ENCODE measurements at regions not wholly inside any gene's neighbourhood (a gene's known extent, or its start where the extent isn't known, plus 50 kb on each side); places are given as distances from the start of the nearest gene placed in this dataset.

DNA sequence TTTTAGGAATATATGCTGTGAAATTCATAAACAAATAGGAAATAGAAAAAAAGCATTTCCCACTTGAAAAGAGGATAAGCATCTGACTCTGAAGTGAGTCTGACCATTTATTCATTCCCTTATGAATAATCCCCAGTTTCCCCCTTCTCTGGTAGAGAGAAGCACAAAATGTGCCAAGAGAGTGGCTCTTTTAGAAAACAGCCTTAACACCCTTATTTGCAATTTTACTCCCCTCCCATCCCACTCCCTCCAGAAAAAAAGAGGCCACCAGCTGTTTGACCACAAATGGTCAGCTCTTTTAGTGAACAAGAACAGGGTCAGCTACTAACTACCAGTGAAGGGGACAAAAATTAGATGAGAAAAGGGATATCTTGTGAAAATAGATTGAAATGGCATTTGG, 184.5 kb upstream of the ADAMTS9 start:
- no peak for DNase-seq

DNA sequence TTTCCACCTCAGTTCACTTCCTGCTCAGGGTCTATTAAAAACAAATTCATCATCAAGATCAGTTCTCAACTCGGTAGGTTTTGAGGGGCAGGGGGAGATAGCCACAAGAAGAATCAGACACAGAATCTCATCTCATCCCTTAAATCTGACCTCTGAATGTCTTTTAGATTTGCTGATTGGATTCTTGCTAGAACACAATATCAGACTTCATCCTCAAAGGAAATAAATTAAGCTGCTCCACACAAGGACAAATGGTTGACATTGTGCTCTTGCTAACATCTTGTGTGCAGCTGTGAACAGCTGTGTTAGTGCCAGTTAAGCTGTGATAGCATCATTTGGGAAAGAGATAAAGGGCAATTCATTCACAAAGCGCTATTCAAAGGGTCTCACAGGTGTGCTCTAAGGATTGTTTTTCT, 184.0 kb upstream of the ADAMTS9 start:
- DNase-seq = no peak

DNA sequence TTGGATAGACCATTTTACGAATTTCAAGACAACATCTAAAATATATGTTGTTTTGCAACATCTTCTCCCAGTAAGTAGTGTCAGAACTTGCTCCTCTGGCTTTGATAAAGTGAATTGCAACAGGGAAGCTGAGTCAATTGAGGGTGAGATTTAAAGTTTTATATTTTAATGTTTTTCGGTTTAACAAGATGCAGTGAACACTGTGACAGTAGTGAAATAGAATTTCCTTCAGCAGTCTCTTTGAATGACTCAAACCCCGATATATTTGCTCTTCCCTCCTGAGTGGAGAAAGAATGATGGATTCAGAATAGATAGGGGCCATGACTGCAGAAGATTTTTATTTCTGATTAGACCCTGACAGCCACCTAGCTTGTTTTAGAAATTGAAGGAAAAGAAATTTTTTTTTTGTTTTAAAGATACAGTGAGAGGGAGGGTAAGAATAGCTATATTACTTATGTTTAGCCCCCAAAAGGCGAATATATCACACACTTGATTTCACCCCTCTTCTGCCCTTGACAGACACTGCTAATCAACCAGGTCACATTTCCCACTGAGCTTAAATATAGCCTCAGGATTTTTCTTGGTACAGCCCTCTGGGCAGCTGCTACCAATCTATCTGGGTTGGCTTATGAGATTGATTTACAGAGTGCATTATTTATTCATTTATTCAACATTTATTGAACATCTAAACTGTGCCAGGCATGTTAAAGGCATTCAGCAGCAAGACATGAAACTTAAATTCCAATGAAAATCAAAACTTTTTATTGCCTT, 183.3 kb upstream of the ADAMTS9 start:
- DNase-seq = peak; percentile 41

DNA sequence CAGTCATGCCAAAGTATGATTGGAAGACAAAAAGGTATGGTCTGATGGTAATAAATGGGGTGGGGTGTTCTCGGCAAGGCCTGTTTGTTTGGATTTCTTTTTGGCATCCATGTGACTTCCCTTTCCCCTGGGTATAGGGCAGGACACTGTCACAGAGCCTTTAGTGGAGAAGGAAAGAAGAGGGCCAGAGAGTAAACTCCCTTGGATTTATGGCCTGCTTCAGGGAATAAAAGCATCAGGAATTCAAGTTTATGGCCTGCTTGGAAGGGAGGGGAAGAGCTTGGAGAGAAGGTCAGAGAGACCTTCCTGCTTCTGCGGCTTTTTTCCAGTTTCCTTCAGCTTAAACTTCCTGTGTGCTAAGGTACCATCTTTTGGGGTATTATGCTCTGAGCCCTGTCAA, 179.4 kb upstream of the ADAMTS9 start:
- DNase-seq = no peak

DNA sequence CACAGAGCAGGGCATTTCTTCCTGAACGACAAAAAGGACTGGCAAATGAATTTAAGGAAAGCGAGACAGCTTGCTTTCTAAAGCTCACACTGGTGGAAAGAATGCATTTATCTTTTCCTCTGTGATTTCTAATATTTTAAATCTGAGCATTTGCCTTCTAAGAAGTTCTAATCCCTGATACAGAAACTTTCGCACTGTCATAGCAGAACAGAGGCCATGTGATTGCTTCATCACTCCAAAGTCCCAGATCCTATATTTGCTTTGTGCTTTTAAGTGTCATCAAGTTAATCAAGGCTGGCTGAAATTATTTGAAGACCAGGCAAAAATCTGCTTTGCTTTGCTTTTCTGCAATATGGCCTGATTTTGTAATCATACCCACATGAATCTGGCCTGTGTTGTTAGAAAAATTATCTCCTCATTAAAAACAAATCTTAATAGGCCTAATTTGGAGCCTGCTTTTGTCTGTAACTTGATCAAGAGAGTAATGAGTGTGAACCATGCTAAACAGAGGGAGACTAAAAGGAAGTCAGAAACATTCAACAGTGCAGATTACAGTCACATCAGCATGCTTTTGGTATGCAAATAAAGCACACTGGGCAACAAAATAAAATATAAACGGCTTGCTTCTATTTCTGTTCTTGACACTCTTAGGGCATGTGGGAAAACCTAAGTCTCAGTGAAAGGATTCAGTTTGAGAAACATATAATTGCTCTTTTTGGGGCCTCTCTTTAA, 178.2 kb upstream of the ADAMTS9 start:
- no peak for DNase-seq

DNA sequence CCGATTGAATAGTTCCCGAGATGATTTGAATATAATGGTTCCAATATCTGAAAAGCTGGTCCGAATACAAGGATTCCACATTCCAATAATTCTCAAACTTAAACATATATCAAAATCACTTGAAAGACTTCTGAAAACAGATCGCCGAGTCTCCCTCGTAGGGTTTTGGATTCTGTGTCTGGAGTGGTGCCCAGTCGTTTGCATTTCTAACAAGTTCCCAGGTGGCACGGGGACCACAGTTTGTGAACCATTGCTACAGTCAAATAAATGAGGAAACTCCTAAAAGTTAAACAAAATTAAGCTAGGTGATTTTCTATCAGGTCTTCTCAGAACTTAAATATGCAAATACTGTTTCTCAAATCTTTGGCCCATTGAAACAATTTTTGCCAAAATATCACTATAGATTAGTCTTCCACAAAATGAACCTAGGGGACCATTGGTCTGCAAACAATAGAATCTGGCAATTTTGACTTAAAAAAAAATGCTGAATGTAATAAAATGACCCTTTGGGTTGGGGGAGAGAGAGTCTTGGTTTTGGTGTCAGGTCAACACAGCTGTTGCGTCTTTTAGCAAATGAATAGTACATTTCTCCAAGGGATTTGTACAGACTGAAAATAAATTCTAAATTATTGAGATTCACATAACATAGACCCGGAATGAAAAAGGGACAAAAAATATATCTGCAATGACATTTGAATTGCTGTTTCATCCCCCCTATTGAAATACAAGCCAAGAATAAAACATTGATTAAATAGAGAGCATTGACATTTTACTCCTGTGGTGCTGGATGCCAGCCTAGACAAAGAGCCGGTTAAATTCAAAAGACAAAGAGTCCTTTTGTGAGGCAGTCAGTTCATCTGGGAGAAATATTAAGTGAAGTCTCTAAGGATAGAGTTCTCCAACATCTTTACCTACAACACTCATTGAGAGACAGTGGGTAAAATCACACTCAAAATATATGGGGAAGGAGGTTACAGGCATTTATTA, 175.7 kb upstream of the ADAMTS9 start:
- DNase-seq = no peak

DNA sequence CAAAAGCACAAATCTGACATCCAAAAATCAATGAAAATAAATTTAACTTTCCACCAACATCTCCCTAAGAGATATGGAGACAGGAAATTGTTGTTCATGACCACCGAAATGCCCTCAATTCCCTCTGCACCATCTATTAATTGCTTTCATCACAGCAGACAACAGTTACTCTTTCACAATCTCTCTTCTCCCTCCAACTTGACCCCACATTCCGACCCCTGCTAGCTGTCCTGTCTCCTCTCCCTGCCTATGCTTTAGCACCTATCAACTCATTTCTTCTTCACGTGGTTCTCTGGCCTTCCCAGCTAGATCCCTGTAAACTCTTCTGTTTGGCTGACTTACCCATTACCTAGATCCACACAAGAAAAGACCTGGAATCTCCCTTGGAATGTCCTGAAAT, 173.9 kb upstream of the ADAMTS9 start:
- DNase-seq = no peak

DNA sequence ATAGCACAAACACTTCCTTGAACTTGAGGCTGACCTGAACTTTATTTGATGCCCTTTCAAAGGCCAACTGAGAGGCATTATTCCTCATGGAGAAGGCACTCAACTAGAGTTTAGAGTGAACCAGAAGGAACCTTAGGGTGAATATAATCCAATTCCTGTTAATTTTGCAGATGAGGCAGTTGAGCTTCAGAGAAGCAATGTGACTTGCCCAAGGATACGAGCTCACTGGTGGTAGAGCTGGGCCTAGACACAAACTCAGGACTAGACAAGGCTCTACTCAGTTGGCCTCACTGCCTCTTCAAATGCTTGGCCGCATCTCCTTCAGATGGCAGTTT, 172.7 kb upstream of the ADAMTS9 start:
- DNase-seq = no peak

DNA sequence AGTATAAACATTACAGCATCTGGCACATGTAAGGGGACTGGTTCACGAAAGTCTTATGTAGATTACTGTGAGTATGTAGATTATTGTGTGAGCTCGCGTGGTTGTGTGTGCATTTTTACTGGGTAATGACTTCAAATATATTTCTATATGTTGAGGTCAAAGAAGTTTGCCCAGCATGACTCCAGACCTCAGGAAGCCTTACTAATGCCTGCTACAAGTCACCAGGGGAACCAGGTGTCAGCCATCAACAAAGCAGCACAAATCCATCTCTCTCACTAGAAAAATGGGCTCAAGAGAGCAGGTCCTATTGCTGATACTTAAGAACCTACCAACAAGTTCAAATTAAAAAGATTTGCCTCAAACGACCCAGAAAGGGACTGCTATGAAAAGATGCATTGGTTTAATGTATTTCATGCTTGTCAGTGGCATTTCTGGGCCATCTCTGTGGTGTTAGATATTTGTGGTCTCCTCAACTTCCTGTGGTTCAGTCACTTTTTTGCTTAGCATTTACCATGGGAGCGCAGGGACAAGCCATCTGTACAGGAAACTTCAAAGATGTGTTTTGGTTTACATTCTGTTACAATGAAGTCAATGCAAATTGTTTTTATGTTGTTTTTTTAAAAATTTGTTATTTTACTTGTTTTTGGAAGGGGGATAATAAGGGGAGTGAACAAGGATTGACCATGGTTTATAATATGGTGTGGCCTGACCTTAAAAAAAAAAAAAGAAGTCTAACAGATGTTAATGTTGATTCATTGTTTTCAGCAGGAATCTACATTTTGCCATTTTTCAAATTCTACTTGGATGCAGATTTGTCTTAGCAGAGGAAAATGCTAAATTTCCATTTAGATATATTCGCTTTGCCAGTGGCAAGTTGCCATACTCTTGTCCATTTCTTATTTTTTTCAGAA, 172.1 kb upstream of the ADAMTS9 start:
- peak; percentile 78 for DNase-seq

DNA sequence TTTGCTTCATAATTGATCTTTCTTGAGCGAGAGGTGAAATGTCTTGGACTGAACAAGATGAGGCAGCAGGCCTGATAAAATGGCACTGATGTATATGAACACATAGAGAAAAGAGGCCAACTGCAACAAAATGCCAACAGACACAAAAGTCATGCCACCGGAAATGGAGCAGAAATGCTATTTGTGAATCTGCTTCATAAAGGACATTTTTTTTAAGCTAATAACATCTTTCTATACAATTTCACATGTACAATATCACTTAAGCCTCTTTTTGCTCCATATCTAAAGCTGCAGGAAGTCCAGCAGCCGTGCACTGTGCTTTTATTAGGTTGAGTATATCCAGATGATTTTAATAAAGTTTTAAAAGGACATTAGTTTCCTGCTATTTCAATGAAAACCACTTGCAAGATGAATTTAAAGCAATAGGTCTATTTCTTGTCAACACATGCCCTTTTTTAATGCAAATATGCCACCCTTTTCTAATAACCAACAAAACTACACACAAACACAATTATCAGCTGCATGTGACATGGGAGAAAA, 169.2 kb upstream of the ADAMTS9 start:
- no peak for DNase-seq

DNA sequence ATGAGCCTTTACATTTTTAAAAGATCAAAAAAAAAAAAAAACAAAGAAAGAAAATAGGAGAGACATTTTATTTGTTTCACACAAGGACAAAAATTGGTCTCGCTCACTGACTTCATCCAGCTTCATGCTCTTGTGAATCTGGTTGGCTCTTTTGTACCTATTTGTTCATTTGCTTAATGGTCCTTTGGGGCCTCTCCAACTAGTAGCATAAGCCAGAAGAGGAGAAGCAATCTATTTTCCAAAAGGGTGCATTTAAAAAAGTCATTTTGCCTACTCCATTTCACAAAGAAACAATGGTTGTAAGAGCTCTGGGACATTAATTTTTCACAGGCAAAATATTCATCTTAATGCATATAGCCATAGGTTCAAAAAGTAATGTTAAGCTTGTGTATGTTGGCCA, 168.3 kb upstream of the ADAMTS9 start:
- DNase-seq = no peak

DNA sequence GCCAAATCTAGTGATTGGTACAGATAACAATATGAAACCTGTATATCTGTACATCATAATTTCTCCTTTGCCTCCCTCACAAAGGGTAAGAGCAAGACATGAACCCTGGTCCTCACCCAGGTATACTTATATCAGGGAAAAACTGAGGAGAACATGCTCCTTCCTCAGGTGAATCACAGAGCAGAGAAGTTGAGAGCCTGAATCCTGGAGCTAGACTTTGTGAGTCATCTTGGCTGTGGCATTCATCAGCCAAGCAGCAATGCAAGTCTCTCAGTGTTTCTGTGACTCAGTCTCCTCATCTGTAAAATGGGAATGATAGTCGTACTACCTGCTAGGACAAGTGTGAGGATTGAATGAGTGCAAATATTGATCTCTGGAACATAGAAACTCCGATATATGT, 165.7 kb upstream of the ADAMTS9 start:
- no peak for DNase-seq

DNA sequence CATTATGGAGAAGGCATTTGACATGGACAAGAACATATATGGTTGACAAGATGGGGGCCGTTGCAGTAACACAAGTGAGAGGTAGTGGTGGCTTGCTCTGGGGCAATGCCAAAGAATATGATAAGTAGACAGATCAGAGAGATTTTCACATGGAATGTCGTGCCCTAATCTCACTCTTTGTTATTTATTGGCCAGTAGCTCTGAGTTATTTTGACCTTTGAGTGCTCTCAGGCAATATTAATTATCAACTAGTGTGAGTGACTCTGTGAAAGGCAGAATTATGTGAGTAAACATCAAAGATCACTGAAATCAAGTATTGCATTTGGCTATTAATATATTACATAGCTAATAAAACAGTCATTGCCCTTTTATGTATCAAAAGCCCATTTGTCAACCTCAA, 164.9 kb upstream of the ADAMTS9 start:
- DNase-seq = no peak

DNA sequence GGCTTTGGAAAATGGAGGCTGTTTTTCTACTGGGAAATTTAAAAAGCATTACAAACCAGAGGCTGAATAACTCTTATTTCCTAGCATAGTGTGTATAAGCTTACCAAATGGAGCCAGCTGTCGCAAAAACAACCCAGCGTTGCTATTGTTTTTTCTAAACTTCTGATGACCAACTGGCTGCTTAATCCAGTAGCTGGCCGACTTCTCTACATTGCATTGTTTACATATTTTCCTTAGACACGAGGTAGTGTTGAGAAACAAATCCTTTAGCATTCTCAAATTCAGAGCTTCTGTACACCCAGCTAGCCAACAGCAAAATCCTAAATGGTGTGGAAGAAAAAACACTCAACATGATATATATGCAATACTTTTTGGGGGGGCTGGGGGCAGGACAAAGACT, 161.0 kb upstream of the ADAMTS9 start:
- no peak for DNase-seq

DNA sequence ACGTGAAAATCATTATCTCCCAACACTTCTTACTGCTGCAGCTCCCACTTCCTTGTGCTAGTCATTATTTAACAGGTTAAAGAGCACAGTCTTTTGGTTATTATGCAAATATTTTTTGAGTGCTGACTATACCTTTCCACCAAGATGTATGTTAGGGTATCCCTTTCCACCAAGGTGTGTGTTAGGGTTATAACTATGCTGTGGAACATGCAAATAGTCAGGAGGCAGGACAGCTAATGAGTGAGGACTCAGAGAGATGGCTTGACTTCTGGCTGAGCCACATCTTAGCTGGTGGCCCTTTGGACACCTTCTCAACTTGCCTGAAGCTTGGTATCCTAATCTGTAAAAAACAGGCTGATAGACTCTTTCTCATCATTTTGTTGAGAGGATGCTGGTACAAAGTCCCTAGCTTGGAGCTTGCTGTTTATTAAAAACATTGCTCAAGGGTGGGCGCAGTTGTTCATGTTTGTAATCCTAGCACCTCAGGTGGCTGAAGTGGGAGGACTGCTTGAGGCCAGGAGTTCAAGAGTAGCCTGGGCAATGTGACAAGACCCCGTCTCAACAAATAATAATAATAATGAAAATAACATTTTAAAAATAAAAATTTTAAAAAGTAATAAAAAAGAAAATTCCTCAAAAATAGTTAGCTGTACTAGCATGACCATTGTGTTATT, 160.5 kb upstream of the ADAMTS9 start:
- DNase-seq = no peak

DNA sequence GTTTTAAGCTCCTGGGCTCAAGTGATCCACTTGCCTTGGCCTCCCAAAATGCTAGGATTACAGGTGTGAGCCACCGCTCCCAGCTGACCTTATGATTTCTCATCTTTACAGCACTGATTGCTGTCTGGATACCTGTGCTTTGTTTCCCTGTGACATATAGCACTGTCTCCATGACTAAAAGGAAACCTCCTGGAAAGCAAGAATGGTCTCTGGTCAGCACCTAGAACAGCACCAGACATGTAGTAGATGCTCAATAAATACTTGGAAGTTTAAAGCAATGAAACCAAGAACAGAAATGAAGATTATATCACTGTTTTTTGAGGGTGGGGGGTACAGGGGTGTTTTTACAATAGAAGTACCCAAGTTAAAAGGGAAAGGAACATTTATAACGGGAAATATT, 156.8 kb upstream of the ADAMTS9 start:
- no peak for DNase-seq

DNA sequence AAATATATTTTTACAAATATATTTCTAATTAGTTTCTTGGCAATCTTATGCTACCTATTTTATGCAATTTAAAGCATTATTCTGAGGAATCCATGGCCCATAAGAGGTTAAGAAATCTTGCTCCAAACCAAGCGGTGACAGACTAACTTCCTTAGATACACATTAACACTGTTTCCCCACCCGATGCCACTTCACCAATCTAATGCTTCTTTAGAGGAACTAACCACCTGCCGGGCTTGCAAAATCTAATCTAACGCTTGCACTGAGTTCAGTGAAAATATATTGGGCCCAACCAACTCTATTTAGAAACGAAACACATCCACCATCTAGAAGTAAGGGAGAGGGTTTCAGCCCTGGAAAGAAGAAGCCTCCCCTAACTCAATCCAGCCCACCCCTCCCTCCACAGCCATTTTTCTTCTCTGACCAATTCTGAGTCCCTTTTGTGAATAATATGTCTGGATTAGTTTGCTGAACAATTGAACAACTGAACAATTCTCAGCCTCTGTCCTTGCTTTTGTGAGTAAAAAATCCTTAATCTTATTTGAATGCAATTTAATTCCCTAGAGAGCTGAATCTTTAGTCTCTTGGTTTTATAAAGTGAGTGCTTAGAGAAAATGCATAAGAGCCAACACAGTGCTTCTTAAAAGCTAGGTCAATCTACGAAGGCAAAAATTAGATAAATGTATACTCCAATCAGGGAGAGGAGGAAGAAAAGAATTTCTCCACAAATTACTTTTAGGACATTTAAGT, 150.4 kb upstream of the ADAMTS9 start:
- no peak for DNase-seq

DNA sequence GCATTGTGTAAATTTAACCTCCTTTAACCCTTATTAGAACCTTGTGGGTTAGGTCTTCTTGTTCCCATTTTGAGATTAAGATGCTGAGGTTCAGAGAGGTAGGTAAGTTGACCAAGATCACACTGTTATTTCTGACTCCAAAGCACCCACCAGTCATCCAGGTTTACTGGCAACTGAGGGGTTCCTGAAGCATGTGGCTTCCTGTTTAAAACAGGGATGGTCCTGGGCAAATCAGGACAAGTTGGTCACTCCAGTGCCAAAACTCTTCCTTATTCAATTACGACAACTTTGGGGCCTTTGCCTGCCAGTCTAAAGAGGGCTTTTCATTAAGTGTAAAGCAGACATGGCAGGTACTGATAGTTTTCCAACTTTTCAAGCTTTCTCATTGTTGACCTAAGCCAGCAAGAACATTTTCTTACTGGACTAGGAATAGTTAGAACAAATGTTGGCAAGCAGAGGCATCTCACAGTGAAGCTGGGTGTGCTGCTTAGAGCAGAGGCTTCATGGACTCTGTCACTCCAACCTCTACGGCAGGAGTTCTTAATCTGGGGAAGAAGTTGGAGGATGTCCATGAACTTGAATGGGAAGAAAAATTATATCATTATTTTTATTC, 149.4 kb upstream of the ADAMTS9 start:
- no peak for DNase-seq

DNA sequence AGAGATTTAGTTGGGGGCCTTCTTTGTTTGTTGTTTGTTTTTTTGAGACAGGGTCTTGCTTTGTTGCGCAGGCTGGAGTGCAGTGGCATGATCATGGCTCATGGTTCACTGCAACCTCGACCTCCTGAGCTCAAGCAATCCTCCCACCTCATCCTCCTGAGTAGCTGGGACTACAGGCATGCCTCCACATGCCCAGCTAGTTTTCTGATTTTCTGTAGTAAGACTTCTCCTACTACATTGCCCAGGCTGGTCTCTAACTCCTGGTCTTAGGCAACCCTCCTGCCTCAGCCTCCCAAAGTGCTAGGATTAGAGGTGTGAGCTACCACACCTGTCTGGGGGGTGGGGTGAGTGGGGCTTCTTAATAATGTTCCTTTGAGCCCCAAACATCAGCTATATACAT, 148.3 kb upstream of the ADAMTS9 start:
- DNase-seq = no peak

DNA sequence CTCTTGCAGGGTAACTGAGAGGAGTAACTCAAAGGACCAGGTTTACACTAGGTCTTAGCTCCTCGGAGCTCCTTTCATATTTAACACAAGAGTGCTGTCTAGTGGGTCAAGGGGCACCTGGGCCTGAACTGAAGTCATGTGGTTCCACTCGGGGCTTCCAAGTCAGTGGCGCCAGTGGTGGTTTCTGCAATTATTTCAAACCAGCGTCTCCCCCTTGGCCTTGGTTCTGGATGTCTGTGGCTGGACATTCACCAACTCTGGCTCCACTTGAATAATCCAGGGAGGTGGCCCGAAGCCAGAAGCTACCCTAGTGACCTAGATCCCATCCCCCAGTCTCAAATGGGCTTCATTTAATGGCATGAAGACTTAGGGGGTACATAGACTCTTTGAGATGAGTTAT, 144.3 kb upstream of the ADAMTS9 start:
- no peak for DNase-seq

Data from fibroblast of skin of abdomen (primary cell).